Thoracic aorta (tissue), 2 donors: ENCODE measurements at regions not wholly inside any gene's neighbourhood (a gene's known extent, or its start where the extent isn't known, plus 50 kb on each side); places are given as distances from the start of the nearest gene placed in this dataset.

Experiments used
- ATAC-seq: fragments of 150-250 bp; one replicate; pipeline ENCODE4 v1.8.0; 2017; ENCODE audit warnings: low read depth; ENCODE audit not compliant: insufficient number of reproducible peaks, low FRiP score
- DNase-seq: peaks from one replicate; pipeline ENCODE4 v3.0.0-alpha.2; 2020; ENCODE audit warnings: low spot score
- H3K27ac ChIP-seq, 2 donors: fragments of 200-600 bp; sonication (generic); 1 replicate in 1 of 2; 2 replicates in 1 of 2; pipeline ENCODE4 v1.5.1; 2016; ENCODE audit warnings: mild to moderate bottlenecking in 2 of 2, moderate library complexity in 2 of 2
- H3K27me3 ChIP-seq: fragments of 200-600 bp; sonication (generic); replicated peaks from 2 replicates; pipeline ENCODE4 v1.6.0; 2016; ENCODE audit warnings: mild to moderate bottlenecking; ENCODE audit not compliant: insufficient read depth
- H3K36me3 ChIP-seq: fragments of 200-600 bp; sonication (generic); one replicate; pipeline ENCODE4 v1.5.1; 2016
- H3K4me1 ChIP-seq, 2 donors: fragments of 200-600 bp; sonication (generic); 1 replicate in 1 of 2; 2 replicates in 1 of 2; pipeline versions ENCODE4 v1.5.1 to v1.6.0; 2016; ENCODE audit warnings: low read depth in 2 of 2, mild to moderate bottlenecking in 1 of 2; ENCODE audit not compliant: control insufficient read depth in 1 of 2
- H3K4me3 ChIP-seq: fragments of 200-600 bp; sonication (generic); 2 replicates; pipeline ENCODE4 v1.5.1; 2016; ENCODE audit warnings: mild to moderate bottlenecking
- H3K9me3 ChIP-seq: fragments of 200-600 bp; sonication (generic); 2 replicates; pipeline ENCODE4 v1.5.1; 2016
- CTCF ChIP-seq: fragments of 200-600 bp; sonication (generic); IDR thresholded peaks from one replicate; pipeline ENCODE4 v1.5.1; 2019; ENCODE audit warnings: antibody characterized with exemption

GRCh38 chr2:204479557-204479956 is 65.7 kb upstream of the PARD3B start:
- no peaks in the 10 kb centered on the region for H3K36me3 ChIP-seq
- DNase-seq (no peak), ATAC-seq (no peak)
- no peaks in the 10 kb centered on the region for H3K27me3 ChIP-seq
- H3K4me1 ChIP-seq, result no peaks in the 10 kb centered on the region
- TF ChIP-seq CTCF, result no peak
- no peaks in the 10 kb centered on the region for H3K9me3 ChIP-seq
- H3K4me3 ChIP-seq, result no peak overlapping the region
- H3K27ac ChIP-seq, result no peak overlapping the region

GRCh38 chr2:204480676-204481075 is 64.6 kb upstream of the PARD3B start:
- H3K36me3 ChIP-seq, result no peaks in the 10 kb centered on the region
- H3K4me3 ChIP-seq, result no peak overlapping the region
- no peak overlapping the region for H3K27ac ChIP-seq
- no peak for DNase-seq
- ATAC-seq, result no peak
- no peak for TF ChIP-seq CTCF
- H3K9me3 ChIP-seq, result no peaks in the 10 kb centered on the region
- H3K4me1 ChIP-seq, result no peaks in the 10 kb centered on the region
- H3K27me3 ChIP-seq, result no peaks in the 10 kb centered on the region

GRCh38 chr2:204483608-204484081 is 61.6 kb upstream of the PARD3B start:
- ATAC-seq (no peak), DNase-seq (no peak)
- H3K27ac ChIP-seq, result no peak overlapping the region
- no peaks in the 10 kb centered on the region for H3K9me3 ChIP-seq
- H3K27me3 ChIP-seq, result no peaks in the 10 kb centered on the region
- peaks cover 0 to 9% of the 10 kb centered on the region in 2 donors for H3K4me1 ChIP-seq
- H3K36me3 ChIP-seq, result no peaks in the 10 kb centered on the region
- no peak overlapping the region for H3K4me3 ChIP-seq
- no peak for TF ChIP-seq CTCF

GRCh38 chr2:204486321-204486720 is 59.0 kb upstream of the PARD3B start:
- no peak overlapping the region for H3K27ac ChIP-seq
- H3K4me1 ChIP-seq, result peaks cover under 1 to 10% of the 10 kb centered on the region in 2 donors
- no peaks in the 10 kb centered on the region for H3K27me3 ChIP-seq
- ATAC-seq, result no peak
- no peak for TF ChIP-seq CTCF
- no peaks in the 10 kb centered on the region for H3K36me3 ChIP-seq
- no peak overlapping the region for H3K4me3 ChIP-seq
- H3K9me3 ChIP-seq, result no peaks in the 10 kb centered on the region
- DNase-seq, result no peak

- H3K36me3 ChIP-seq, result no peaks in the 10 kb centered on the region
- TF ChIP-seq CTCF, result no peak
- ATAC-seq, result no peak
These were observed 58.5 kb upstream of the PARD3B start for GRCh38 chr2:204486805-204487204.

More at GRCh38 chr2:204486805-204487204, 58.5 kb upstream of the PARD3B start:
- no peaks in the 10 kb centered on the region for H3K27me3 ChIP-seq
- DNase-seq, result no peak
- H3K9me3 ChIP-seq, result no peaks in the 10 kb centered on the region
- H3K4me1 ChIP-seq, result peaks cover 5 to 15% of the 10 kb centered on the region in 2 donors
- H3K27ac ChIP-seq, result no peak overlapping the region
- no peak overlapping the region for H3K4me3 ChIP-seq
